HG02870 (cell line): ENCODE measurements at regions not wholly inside any gene's neighbourhood (a gene's known extent, or its start where the extent isn't known, plus 50 kb on each side); places are given as distances from the start of the nearest gene placed in this dataset.
"Not testable (repeated sequence)": the region's sequence is repeated elsewhere in the genome, so short reads cannot be mapped to it uniquely, and the experiment has no call there.

Source experiments
- ATAC-seq: cut with Tn5 transposase; IDR thresholded peaks from one replicate; pipeline ENCODE4 v1.9.1; 2021; ENCODE audit warnings: mild to moderate bottlenecking, moderate library complexity; ENCODE audit not compliant: unreplicated experiment

GRCh38 chr6:27747637-27748036 is 164.6 kb downstream of the OR2B2 start:
- ATAC-seq, result no peak

GRCh38 chr6:27746860-27747259 is 165.3 kb downstream of the OR2B2 start:
- not testable (repeated sequence) for ATAC-seq

GRCh38 chr6:27743787-27744186 is 168.4 kb downstream of the OR2B2 start:
- ATAC-seq, result no peak

- ATAC-seq, result no peak
Observed at GRCh38 chr6:27742833-27743573, 169.2 kb downstream of the OR2B2 start.

GRCh38 chr6:27739902-27740301 is 172.3 kb downstream of the OR2B2 start:
- not testable (repeated sequence) for ATAC-seq

GRCh38 chr6:27736686-27737085 is 175.5 kb downstream of the OR2B2 start:
- ATAC-seq, result no peak

- ATAC-seq, result no peak
Observed at GRCh38 chr6:27728442-27728841, 183.8 kb downstream of the OR2B2 start.

GRCh38 chr6:27726619-27727023 is 185.6 kb downstream of the OR2B2 start:
- no peak for ATAC-seq

- ATAC-seq, result no peak
Observed at GRCh38 chr6:27720607-27721580, 191.3 kb downstream of the OR2B2 start.

- ATAC-seq, result not testable (repeated sequence)
Observed at GRCh38 chr6:27719039-27719438, 193.2 kb downstream of the OR2B2 start.

GRCh38 chr6:27706431-27706830 is 205.8 kb downstream of the OR2B2 start:
- ATAC-seq, result no peak

- ATAC-seq, result no peak
Observed at GRCh38 chr6:27700337-27700736, 211.9 kb downstream of the OR2B2 start.

- ATAC-seq, result no peak
Observed at GRCh38 chr6:27694547-27694874, 217.7 kb downstream of the OR2B2 start.

- peak; percentile 50 for ATAC-seq
Observed at GRCh38 chr6:27693766-27694546, 218.2 kb downstream of the OR2B2 start.

- not testable (repeated sequence) for ATAC-seq
Observed at GRCh38 chr6:27692133-27692532, 219.2 kb upstream of the ZNF184 start.

GRCh38 chr6:27688014-27688586 is 215.2 kb upstream of the ZNF184 start:
- peak; percentile 65 for ATAC-seq

- peak; percentile 66 for ATAC-seq
Observed at GRCh38 chr6:27687154-27688013, 214.5 kb upstream of the ZNF184 start.

GRCh38 chr6:27685279-27685678 is 212.4 kb upstream of the ZNF184 start:
- ATAC-seq, result no peak

GRCh38 chr6:27684264-27685211 is 211.6 kb upstream of the ZNF184 start:
- no peak for ATAC-seq
